Stomach (tissue), 8 donors: ENCODE measurements at regions not wholly inside any gene's neighbourhood (a gene's known extent, or its start where the extent isn't known, plus 50 kb on each side); places are given as distances from the start of the nearest gene placed in this dataset.
A peak's percentile ranks its signal among the peaks of the same experiment; 100 is the strongest.

Experiments
- DNase-seq, 2 donors: peaks; one replicate each; pipeline versions ENCODE4 v3.0.0 to v3.0.0-alpha.2; 2013 to 2019
- H3K27ac ChIP-seq, 5 donors: fragments of 200-600 bp in 4 of 5; sonication (generic) in 4 of 5; one replicate each; pipeline ENCODE4 v1.5.1; 2013 to 2019; ENCODE audit warnings: mild to moderate bottlenecking in 1 of 5, moderate library complexity in 1 of 5
- H3K27me3 ChIP-seq, 3 donors: fragments of 200-600 bp; sonication (generic); one replicate each; pipeline ENCODE4 v1.5.1; 2017 to 2019; ENCODE audit warnings: mixed run types in 1 of 3
- H3K36me3 ChIP-seq, 4 donors: fragments of 200-600 bp; sonication (generic); 1 replicate in 3 of 4; 2 replicates in 1 of 4; pipeline ENCODE4 v1.5.1; 2016 to 2019
- H3K4me1 ChIP-seq, 4 donors: fragments of 200-600 bp; sonication (generic); one replicate each; pipeline ENCODE4 v1.5.1; 2016 to 2019
- H3K4me3 ChIP-seq, 4 donors: fragments of 200-600 bp; sonication (generic) in 3 of 4; one replicate each; pipeline ENCODE4 v1.5.1; 2016 to 2019; ENCODE audit warnings: mild to moderate bottlenecking in 1 of 4
- H3K9me3 ChIP-seq, 4 donors: fragments of 200-600 bp; sonication (generic); one replicate each; pipeline ENCODE4 v1.5.1; 2016 to 2019
- EP300 ChIP-seq: sonication (generic); formaldehyde crosslinking; IDR thresholded peaks from one replicate; pipeline ENCODE4 v1.6.1; 2017; ENCODE audit warnings: antibody characterized with exemption
- POLR2A ChIP-seq, 4 donors: fragments of 450-650 bp; IDR thresholded peaks; one replicate each; pipeline ENCODE4 v1.6.1; 2016; ENCODE audit warnings: antibody characterized with exemption in 4 of 4, control low read depth in 2 of 4, mild to moderate bottlenecking in 1 of 4, moderate library complexity in 1 of 4
- POLR2AphosphoS5 ChIP-seq, 3 donors: sonication (generic); formaldehyde crosslinking; IDR thresholded peaks; one replicate each; pipeline ENCODE4 v1.6.1; 2016; ENCODE audit warnings: antibody characterized with exemption in 3 of 3
- WGBS, 5 donors: extraction: QIAGEN DNeasy Blood & Tissue Kit in 3 of 5; methylation state at CpG; one replicate each; pipeline versions ENCODE4 v1.1.5 to v1.1.7; 2013 to 2018; 5-methylcytosine and 5-hydroxymethylcytosine counted together
- intact Hi-C: fragments of 100-400 bp; cut with DNase I; formaldehyde crosslinking; loops from one replicate; pipeline ENCODE4 v1.15.1; 2023; ENCODE audit warnings: low total_unique reads
- TF ChIP-seq, protein P1 (sequence below), 7 experiments: fragments of 450-650 bp in 4 of 7; fragments of 200-600 bp in 3 of 7; sonication (generic) in 3 of 7; IDR thresholded peaks; one replicate each; pipeline ENCODE4 v1.5.1; 2016 to 2019; ENCODE audit warnings: antibody characterized with exemption in 7 of 7, control low read depth in 2 of 7, mild to moderate bottlenecking in 1 of 7
- donor health status: healthy with polysubstance abuse.
- donor health status: Bipolar disorder and iron deficiency.
- donor health status: healthy.

DNA sequence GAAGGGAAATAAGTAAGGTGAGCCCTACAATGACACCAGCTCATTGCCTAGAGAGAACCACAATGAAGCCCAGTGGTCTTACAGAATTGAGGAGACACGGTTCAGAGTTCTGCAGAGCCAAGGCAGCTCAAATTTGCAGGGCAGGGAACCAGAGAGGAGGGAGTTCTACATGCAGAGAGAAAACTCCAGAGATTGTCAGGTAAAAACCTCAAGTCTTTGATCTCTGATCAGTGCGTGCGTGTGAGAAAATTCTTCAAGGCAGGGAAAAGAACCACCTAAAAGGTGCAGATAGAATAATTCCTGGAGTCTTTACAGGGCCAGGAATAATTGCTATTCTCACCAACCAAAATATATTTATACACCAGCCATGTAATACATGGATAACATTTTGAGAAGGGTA, 88.0 kb upstream of the SNRK start:
- WGBS, 5 donors, result 59 to 77% (median 74%) methylated on average over 3 of the region's 3 CpGs
- DNase-seq, result no peak
- Histone ChIP-seq H3K27ac (no peak overlapping the region), H3K36me3 (no peaks in the 10 kb centered on the region), H3K4me1 (no peaks in the 10 kb centered on the region), H3K9me3 (peaks cover 0 to 3% (median 0%) of the 10 kb centered on the region in 4 donors), H3K27me3 (no peaks in the 10 kb centered on the region), H3K4me3 (no peak overlapping the region)
- intact Hi-C loops, result no loop called here
- TF ChIP-seq POLR2AphosphoS5 (IDR thresholded peaks at IDR 0.05), result no peak
- TF ChIP-seq POLR2A (IDR thresholded peaks at IDR 0.05), result no peak
- no peak for TF ChIP-seq EP300

DNA sequence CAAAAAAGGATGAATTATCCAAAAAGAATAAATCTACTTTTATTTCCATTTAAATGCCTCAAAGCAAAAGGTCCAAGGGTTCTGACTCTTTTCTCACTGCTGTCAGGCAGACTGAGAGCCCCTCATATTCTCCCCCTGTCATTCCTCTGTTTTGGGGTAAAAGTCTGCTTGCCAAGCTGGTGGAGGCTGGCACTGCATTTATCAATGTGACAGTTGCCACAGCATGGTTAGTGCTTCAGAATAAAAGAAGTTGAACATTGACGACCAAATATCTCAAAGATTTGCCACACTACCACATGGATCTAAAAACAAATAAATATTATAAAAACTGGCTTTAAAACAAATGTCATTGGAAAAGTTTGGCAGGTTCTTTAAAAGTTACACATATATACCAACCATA, 89.2 kb upstream of the SNRK start:
- WGBS, 5 donors, result 37 to 57% (median 47%) methylated on average over 1 of the region's 1 CpG
- TF ChIP-seq POLR2A (IDR thresholded peaks at IDR 0.05), result no peak
- no peak for TF ChIP-seq EP300
- TF ChIP-seq, protein P1, sequence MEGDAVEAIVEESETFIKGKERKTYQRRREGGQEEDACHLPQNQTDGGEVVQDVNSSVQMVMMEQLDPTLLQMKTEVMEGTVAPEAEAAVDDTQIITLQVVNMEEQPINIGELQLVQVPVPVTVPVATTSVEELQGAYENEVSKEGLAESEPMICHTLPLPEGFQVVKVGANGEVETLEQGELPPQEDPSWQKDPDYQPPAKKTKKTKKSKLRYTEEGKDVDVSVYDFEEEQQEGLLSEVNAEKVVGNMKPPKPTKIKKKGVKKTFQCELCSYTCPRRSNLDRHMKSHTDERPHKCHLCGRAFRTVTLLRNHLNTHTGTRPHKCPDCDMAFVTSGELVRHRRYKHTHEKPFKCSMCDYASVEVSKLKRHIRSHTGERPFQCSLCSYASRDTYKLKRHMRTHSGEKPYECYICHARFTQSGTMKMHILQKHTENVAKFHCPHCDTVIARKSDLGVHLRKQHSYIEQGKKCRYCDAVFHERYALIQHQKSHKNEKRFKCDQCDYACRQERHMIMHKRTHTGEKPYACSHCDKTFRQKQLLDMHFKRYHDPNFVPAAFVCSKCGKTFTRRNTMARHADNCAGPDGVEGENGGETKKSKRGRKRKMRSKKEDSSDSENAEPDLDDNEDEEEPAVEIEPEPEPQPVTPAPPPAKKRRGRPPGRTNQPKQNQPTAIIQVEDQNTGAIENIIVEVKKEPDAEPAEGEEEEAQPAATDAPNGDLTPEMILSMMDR (IDR thresholded peaks at IDR 0.05), result no peak
- no peak for TF ChIP-seq POLR2AphosphoS5 (IDR thresholded peaks at IDR 0.05)
- Histone ChIP-seq H3K9me3 (peaks cover 0 to 3% (median 0%) of the 10 kb centered on the region in 4 donors), H3K27me3 (no peaks in the 10 kb centered on the region), H3K4me1 (no peaks in the 10 kb centered on the region), H3K4me3 (no peak overlapping the region), H3K36me3 (no peaks in the 10 kb centered on the region), H3K27ac (no peak overlapping the region)
- DNase-seq, result no peak
- intact Hi-C loops, result no loop called here

DNA sequence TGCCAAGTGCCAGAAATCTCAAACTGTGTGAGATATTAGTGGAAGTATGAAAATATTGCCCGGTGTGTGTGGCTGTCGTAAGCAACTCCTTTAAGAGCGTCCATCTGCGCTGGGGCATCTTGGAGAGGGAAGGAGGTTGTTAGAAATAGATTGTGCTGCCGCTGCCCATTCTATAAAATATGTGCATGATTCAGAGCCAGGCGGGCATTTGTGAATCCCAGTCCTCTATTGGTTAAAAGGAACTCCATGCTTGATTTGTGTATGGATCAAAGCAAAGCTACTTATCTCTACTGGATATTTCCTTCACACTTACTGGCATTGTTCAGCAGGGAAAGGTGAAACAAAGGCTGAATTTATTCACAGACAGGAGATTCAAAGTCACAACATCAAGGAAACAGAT, 89.6 kb upstream of the SNRK start:
- no peak for DNase-seq
- Histone ChIP-seq H3K4me1 (no peaks in the 10 kb centered on the region), H3K27me3 (no peaks in the 10 kb centered on the region), H3K27ac (no peak overlapping the region), H3K36me3 (no peaks in the 10 kb centered on the region), H3K9me3 (peaks cover 0 to 3% (median 0%) of the 10 kb centered on the region in 4 donors), H3K4me3 (no peak overlapping the region)
- intact Hi-C loops, result no loop called here
- WGBS, 5 donors, result 83 to 89% (median 85%) methylated on average over 6 of the region's 6 CpGs
- TF ChIP-seq, protein P1 (IDR thresholded peaks at IDR 0.05), result no peak
- TF ChIP-seq POLR2AphosphoS5 (IDR thresholded peaks at IDR 0.05) (no peak), EP300 (no peak), POLR2A (IDR thresholded peaks at IDR 0.05) (no peak)

DNA sequence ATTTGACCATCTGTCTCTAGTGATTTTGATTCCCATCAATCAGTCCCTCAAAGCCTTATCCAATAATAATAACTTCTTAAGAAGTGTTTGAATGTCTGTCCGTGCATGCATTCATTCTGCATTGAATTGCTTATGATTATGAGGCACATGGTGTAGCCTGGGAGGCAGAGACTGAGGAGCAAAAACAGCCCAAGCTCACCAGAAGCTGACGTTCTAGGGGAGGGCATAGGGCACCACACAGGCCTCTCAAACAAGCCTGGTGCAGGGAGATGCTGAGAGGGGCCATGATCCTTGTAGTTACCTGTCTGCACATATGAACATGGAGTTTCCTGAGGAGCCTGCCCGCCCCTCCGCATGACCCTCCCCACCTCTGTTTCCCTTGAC, 89.2 kb upstream of the POMGNT2 start:
- WGBS, 5 donors, result 78 to 85% (median 81%) methylated on average over 4 of the region's 4 CpGs
- H3K4me1 ChIP-seq, result no peaks in the 10 kb centered on the region
- H3K4me3 ChIP-seq, result no peak overlapping the region
- intact Hi-C loops, result no loop called here
- DNase-seq, result no peak
- no peak for TF ChIP-seq EP300
- TF ChIP-seq, protein P1 (IDR thresholded peaks at IDR 0.05), result no peak
- TF ChIP-seq POLR2A (IDR thresholded peaks at IDR 0.05), result no peak
- no peak for TF ChIP-seq POLR2AphosphoS5 (IDR thresholded peaks at IDR 0.05)
- H3K27me3 ChIP-seq, result no peaks in the 10 kb centered on the region
- H3K9me3 ChIP-seq, result peaks cover 0 to 3% (median 0%) of the 10 kb centered on the region in 4 donors
- no peaks in the 10 kb centered on the region for H3K36me3 ChIP-seq
- H3K27ac ChIP-seq, result no peak overlapping the region

DNA sequence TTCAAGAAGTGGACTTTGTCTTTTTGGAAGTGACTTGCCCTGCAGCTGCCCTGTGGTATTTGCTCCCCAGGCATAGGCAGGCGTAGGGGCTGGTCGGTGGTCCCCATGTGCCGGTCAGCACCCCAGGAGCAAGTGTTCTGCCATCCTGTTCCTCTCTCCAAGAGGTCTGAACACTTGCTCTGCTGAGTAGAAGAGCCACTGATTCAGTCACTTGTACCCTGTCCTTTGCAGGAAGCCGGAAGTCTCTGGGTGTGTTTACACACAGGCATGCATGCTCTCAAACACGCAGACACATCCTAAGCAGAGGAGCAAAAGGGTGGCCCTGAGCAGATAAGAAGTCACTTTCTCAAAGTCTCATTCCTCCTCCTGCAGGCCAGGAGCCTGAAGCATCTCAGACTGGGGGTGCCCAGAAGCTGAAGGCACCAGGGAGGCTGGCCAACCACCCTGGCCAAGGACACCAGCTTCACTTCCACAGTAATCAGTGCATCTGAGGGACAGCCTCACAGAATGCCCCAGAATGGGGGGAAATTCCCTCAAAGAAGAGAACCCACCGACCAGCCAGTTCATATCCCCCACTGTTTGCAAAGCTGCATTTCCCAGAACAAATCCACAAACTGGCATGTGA, 88.7 kb upstream of the POMGNT2 start:
- intact Hi-C loops, result no loop called here
- H3K27me3 ChIP-seq, result no peaks in the 10 kb centered on the region
- H3K4me1 ChIP-seq, result no peaks in the 10 kb centered on the region
- DNase-seq, result peak in 1 of 2 donors; percentile 59
- peaks cover 0 to 1% (median 0%) of the 10 kb centered on the region in 4 donors for H3K9me3 ChIP-seq
- TF ChIP-seq EP300 (no peak), POLR2A (IDR thresholded peaks at IDR 0.05) (no peak)
- H3K36me3 ChIP-seq, result no peaks in the 10 kb centered on the region
- no peak overlapping the region for H3K4me3 ChIP-seq
- peak overlapping the region in 1 of 5 donors; percentile 6 for H3K27ac ChIP-seq
- WGBS, 5 donors, result 53 to 68% (median 58%) methylated on average over 6 of the region's 6 CpGs
